Skeletal muscle satellite cell (primary cell): ENCODE measurements at regions not wholly inside any gene's neighbourhood (a gene's known extent, or its start where the extent isn't known, plus 50 kb on each side); places are given as distances from the start of the nearest gene placed in this dataset.

ENCODE experiments used
- H3K27me3 ChIP-seq: 2 replicates; pipeline ENCODE4 v1.7.0; 2013; ENCODE audit warnings: low read length; ENCODE audit not compliant: control insufficient read depth, insufficient read depth
- H3K36me3 ChIP-seq: 2 replicates; pipeline ENCODE4 v1.7.0; 2013; ENCODE audit warnings: mild to moderate bottlenecking, control low read depth, low read length; ENCODE audit not compliant: insufficient read depth
- H3K4me1 ChIP-seq: 2 replicates; pipeline ENCODE4 v1.7.0; 2013; ENCODE audit warnings: low read length; ENCODE audit not compliant: control insufficient read depth, insufficient read depth
- H3K4me2 ChIP-seq: 2 replicates; pipeline ENCODE4 v1.7.0; 2013; ENCODE audit warnings: mild to moderate bottlenecking, low read length
- H3K4me3 ChIP-seq: 2 replicates; pipeline ENCODE4 v1.7.0; 2013; ENCODE audit warnings: low read length
- H3K9ac ChIP-seq: 2 replicates; pipeline ENCODE4 v1.7.0; 2013; ENCODE audit warnings: mild to moderate bottlenecking, low read depth, low read length, moderate library complexity
- H3K9me3 ChIP-seq: replicated peaks from 2 replicates; pipeline ENCODE4 v1.7.0; 2013; ENCODE audit warnings: mild to moderate bottlenecking, control low read depth, low read length

DNA sequence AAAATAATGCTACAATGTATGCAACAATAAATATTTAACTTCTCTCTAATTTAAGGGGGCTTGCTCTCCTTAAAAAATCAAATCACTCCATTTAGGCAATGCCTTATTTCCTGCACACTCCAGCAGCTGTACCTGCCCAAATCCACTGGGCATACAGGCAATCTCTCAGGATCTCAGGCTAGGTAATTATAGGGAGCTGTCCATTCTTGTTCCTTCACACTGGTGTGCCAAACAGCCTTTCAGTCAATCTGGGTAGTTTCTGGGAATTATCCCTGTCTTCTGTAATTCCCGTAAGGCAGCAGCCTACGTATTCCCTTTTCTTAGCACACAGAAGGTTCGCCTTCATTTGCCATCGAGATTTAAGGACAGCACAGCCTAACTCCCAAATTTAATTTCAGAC lies 922.6 kb upstream of the SLIT2 start:
- no peak overlapping the region for H3K9ac ChIP-seq
- H3K4me1 ChIP-seq = no peaks in the 10 kb centered on the region
- no peaks in the 10 kb centered on the region for H3K27me3 ChIP-seq
- no peaks in the 10 kb centered on the region for H3K9me3 ChIP-seq
- H3K4me2 ChIP-seq = no peak overlapping the region
- H3K36me3 ChIP-seq = no peaks in the 10 kb centered on the region
- H3K4me3 ChIP-seq = no peak overlapping the region

DNA sequence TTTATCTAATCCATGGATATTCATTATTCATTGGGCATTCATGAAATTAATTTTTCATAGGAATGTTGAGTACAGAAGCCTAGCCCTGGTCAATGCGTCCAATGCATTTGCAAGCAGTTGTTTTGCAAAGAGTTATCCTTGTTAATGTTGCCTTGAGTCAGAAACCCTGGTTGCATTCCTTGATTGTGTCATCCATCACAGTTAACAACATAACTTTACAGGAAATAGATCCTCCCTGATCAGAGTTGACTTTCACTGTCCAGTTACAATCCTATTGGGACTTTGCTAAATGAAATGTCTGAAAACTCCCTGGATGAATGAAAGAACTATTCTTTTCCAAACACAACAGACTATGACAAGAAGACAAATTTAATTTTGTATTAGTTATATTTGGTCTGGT lies 924.3 kb upstream of the SLIT2 start:
- H3K4me2 ChIP-seq = no peak overlapping the region
- H3K4me1 ChIP-seq = no peaks in the 10 kb centered on the region
- H3K4me3 ChIP-seq = no peak overlapping the region
- H3K27me3 ChIP-seq = no peaks in the 10 kb centered on the region
- H3K9me3 ChIP-seq = no peaks in the 10 kb centered on the region
- H3K9ac ChIP-seq = no peak overlapping the region
- no peaks in the 10 kb centered on the region for H3K36me3 ChIP-seq

DNA sequence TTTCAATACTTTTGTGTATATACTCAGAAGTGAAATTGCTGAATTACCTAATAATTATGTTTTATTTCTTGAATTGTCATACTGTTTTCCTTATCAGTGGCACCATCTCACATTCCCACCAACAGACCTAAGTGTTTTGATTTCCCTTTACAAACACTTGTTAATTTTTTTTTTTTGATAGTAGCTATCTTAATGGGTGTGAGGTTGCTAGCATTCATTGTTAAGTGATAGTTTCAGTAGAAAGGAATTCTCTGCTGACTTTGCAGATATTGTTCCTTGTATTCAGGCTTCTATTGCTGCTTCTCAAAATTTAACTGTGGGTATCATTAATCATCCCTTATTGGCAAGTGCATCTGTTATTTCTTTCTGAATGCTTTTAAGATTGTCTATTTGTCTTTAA lies 927.5 kb upstream of the SLIT2 start:
- Histone ChIP-seq H3K9me3 (no peaks in the 10 kb centered on the region), H3K4me2 (no peak overlapping the region), H3K36me3 (no peaks in the 10 kb centered on the region), H3K27me3 (no peaks in the 10 kb centered on the region), H3K9ac (no peak overlapping the region), H3K4me1 (no peaks in the 10 kb centered on the region), H3K4me3 (no peak overlapping the region)

DNA sequence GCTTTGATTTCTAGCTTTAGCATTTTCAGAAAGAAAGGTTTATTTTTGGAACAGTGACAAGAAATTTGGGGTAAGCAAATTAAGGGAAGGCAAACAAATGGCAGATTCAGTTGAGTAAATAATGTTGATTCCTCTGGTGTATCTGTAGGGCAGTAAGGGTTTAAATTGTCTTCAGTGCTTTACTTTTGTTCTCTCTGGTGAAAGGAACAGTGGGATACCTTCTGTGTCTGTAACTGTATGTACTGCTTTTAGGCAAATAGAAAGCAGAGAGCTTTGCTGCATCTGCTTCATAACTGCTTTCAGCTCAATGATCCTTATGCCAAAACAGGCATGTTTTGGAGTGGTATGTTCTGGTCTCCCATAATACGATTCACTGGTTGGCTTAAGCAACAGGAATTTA lies 932.1 kb upstream of the SLIT2 start:
- Histone ChIP-seq H3K4me3 (no peak overlapping the region), H3K9me3 (no peaks in the 10 kb centered on the region), H3K9ac (no peak overlapping the region), H3K4me2 (no peak overlapping the region), H3K4me1 (no peaks in the 10 kb centered on the region), H3K36me3 (no peaks in the 10 kb centered on the region), H3K27me3 (no peaks in the 10 kb centered on the region)

DNA sequence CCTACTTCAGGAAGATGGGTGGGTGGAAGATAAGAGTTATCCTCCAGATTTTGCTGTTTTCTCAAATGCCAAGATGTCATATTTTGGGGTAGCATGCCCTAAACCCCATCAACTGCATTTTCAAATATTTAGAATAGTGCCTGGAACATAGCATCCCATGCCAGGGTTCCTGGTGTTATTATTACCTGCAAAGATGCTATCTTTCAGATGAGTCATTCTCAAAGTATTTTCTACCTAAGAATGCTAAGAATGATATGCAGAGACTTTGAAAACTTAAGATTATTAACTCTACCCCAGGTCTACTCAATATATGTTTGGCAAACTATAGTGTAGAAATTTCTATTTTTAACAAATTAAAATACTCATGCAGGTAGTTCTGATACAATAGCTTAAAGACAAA lies 934.3 kb upstream of the SLIT2 start:
- H3K4me2 ChIP-seq = no peak overlapping the region
- H3K27me3 ChIP-seq = no peaks in the 10 kb centered on the region
- no peak overlapping the region for H3K9ac ChIP-seq
- no peaks in the 10 kb centered on the region for H3K36me3 ChIP-seq
- H3K9me3 ChIP-seq = no peaks in the 10 kb centered on the region
- H3K4me1 ChIP-seq = no peaks in the 10 kb centered on the region
- no peak overlapping the region for H3K4me3 ChIP-seq

DNA sequence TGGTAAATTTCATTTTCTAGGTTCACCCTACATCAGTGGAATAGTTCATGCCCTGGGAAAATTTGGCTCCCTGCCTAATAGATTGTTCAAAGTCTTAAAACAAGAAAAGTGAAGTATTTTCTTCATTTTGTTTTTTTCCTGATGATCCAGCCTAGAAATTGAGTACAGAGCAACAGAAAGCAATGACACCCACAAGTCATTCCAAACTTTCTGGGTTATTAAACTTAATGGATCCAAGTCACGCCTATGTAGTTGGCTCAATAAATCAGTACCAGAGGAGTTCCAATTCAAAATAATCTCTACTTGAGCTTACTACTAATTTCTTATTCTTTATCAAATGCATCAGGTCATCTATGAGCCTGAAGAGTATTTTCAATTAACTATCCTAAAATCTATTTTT lies 937.6 kb upstream of the SLIT2 start:
- peaks cover 6% of the 10 kb centered on the region for H3K4me1 ChIP-seq

DNA sequence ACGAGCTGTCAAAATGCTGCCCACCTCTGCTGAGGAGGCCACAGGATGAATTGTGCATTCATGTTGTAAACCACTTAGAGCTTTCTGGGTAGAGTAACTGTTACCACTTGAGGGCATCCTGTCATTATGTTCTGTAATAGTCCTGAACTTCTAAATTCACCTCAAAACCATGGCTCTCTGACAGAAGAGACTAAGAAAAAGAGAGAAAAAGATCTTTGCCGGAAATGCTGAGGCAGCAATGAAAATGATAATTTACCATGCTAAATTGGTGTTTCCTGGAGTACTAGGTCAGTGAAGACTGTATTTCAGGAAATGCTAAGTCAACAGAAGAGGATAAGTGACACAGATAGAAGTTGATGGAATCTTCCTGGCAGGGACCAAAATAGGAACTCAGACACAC lies 942.3 kb upstream of the SLIT2 start:
- Histone ChIP-seq H3K4me1 (peaks cover 6% of the 10 kb centered on the region), H3K36me3 (no peaks in the 10 kb centered on the region), H3K27me3 (no peaks in the 10 kb centered on the region), H3K9me3 (no peaks in the 10 kb centered on the region), H3K9ac (no peak overlapping the region), H3K4me2 (no peak overlapping the region), H3K4me3 (no peak overlapping the region)

More for the DNA sequence above, 937.6 kb upstream of the SLIT2 start:
- Histone ChIP-seq H3K4me2 (no peak overlapping the region), H3K4me3 (no peak overlapping the region), H3K9ac (no peak overlapping the region), H3K9me3 (no peaks in the 10 kb centered on the region), H3K36me3 (no peaks in the 10 kb centered on the region), H3K27me3 (no peaks in the 10 kb centered on the region)

DNA sequence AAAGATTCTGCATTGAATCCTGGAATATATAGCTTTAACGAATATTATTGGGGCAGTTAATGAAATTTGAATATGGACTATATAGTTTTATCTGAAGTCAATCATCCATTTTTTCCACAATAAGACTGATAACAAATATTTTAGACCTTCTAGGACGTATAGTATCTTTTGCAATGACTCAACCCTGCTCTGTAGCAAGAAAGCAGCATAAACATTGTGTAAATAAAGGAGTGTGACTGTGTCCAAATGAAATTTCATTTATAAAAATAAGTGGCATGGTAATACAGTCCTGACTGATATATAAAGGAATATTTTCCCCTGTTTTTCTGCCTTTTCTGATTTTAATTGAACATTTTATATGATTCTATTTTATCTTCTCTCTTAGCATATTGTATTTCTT lies 947.7 kb upstream of the SLIT2 start:
- no peaks in the 10 kb centered on the region for H3K36me3 ChIP-seq
- H3K27me3 ChIP-seq = no peaks in the 10 kb centered on the region
- H3K4me2 ChIP-seq = no peak overlapping the region

DNA sequence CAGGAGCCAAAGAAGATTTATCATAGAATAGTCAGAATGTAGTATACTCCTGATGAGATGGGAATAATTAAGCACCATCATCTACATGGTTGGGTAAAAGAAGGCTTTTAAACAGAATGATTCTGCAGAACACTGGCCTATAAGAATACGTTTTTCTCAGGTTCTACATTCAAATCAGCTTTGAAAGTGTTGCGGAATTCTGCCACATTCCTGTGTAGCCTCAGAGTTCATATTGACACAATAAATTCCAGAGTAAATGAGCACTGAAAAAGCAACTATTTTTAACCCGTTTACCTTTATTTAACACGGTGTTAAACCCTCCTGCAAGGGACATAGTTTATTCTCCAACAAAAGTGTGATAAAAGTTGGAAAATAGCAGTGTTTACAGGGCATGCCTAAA lies 950.2 kb upstream of the SLIT2 start:
- H3K4me2 ChIP-seq = no peak overlapping the region
- H3K36me3 ChIP-seq = no peaks in the 10 kb centered on the region
- H3K4me3 ChIP-seq = no peak overlapping the region
- H3K27me3 ChIP-seq = no peaks in the 10 kb centered on the region
- H3K9ac ChIP-seq = no peak overlapping the region
- no peaks in the 10 kb centered on the region for H3K9me3 ChIP-seq
- no peaks in the 10 kb centered on the region for H3K4me1 ChIP-seq

More for the DNA sequence above, 947.7 kb upstream of the SLIT2 start:
- H3K9me3 ChIP-seq = no peaks in the 10 kb centered on the region
- H3K4me1 ChIP-seq = no peaks in the 10 kb centered on the region
- H3K9ac ChIP-seq = no peak overlapping the region
- H3K4me3 ChIP-seq = no peak overlapping the region

DNA sequence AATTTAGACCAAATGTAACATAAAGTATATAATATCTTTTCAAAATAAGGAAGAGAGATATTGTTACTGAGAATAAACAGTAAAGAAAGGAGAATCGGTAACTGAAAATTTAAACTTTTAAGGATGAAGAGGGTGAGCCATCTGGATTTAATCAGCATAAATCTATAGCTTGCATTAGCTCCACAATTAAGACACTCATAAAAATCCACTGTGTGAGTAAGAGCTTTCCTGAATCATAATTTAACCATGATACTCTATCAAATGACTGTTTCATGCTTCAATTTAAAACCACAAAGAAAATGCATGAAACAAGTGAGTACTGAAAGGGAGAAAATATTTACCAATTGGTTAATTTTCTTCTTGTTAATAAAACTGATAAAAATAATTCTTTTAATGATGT lies 951.5 kb upstream of the SLIT2 start:
- Histone ChIP-seq H3K9me3 (no peaks in the 10 kb centered on the region), H3K4me1 (no peaks in the 10 kb centered on the region), H3K9ac (no peak overlapping the region), H3K4me2 (no peak overlapping the region), H3K4me3 (no peak overlapping the region), H3K27me3 (no peaks in the 10 kb centered on the region), H3K36me3 (no peaks in the 10 kb centered on the region)

DNA sequence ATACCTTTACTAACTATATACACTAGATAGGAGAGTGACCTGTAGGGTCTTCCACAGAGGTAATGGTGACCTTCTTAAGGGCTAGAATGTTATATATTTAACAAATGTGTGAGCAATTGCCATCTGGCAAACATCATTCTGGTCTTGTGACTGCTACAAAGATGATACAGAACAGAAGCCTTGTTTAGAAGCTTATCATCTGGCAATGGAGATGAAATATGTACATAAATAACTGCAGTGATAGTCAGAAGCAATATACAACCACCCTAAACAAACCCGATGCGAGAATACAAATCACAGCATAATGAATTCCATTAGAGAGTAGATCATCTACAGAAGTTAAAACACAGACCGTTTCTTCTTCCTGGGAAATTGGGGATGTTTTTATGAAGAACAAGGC lies 952.7 kb upstream of the SLIT2 start:
- Histone ChIP-seq H3K4me3 (no peak overlapping the region), H3K9ac (no peak overlapping the region), H3K36me3 (no peaks in the 10 kb centered on the region), H3K27me3 (no peaks in the 10 kb centered on the region), H3K4me1 (no peaks in the 10 kb centered on the region), H3K9me3 (no peaks in the 10 kb centered on the region), H3K4me2 (no peak overlapping the region)

DNA sequence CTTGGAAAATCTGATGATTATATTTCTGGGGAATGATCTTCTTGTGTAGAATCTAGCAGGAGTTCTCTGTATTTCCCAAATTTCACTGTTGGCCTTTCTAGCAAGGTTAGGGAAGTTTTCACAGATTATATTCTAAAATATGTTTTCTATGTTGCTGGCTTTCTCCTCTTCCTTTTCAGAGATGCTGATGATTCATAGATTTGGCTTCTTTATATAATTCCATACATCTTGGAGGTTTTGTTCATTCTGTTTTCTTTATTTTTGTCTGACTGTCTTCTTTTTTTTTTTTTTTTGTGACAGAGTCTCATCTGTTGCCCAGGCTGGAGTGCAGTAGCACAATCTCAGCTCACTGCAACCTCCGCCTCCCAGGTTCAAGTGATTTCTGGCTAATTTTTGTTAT lies 957.9 kb upstream of the SLIT2 start:
- no peak overlapping the region for H3K4me2 ChIP-seq
- no peaks in the 10 kb centered on the region for H3K27me3 ChIP-seq
- no peaks in the 10 kb centered on the region for H3K4me1 ChIP-seq
- H3K9ac ChIP-seq = no peak overlapping the region
- no peaks in the 10 kb centered on the region for H3K36me3 ChIP-seq
- peaks cover 3% of the 10 kb centered on the region for H3K9me3 ChIP-seq
- no peak overlapping the region for H3K4me3 ChIP-seq
